GM18867 (cell line): ENCODE measurements at regions not wholly inside any gene's neighbourhood (a gene's known extent, or its start where the extent isn't known, plus 50 kb on each side); places are given as distances from the start of the nearest gene placed in this dataset.
"Not testable (repeated sequence)": the region's sequence is repeated elsewhere in the genome, so short reads cannot be mapped to it uniquely, and the experiment has no call there.

Source experiments
- ATAC-seq: cut with Tn5 transposase; IDR thresholded peaks from one replicate; pipeline ENCODE4 v1.9.1; 2021; ENCODE audit warnings: mild to moderate bottlenecking, moderate library complexity; ENCODE audit not compliant: unreplicated experiment

DNA sequence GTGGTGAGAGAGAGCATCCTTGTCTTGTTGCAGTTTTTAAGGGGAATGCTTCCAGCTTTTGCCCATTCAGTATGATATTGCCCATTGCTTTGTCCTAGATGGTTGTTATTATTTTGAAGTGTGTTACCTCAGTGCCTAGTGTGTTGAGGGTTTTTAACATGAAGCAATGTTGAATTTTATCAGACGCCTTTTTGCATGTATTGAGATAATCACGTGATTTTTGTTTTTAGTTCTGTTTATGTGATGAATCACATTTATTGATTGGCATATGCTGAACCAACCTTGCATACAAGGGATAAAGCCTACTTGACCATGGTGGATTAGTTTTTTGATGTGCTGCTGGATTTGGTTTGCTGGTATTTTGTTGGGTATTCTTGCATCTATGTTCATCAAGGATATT is 302.3 kb upstream of the G2E3 start:
- ATAC-seq, result no peak

DNA sequence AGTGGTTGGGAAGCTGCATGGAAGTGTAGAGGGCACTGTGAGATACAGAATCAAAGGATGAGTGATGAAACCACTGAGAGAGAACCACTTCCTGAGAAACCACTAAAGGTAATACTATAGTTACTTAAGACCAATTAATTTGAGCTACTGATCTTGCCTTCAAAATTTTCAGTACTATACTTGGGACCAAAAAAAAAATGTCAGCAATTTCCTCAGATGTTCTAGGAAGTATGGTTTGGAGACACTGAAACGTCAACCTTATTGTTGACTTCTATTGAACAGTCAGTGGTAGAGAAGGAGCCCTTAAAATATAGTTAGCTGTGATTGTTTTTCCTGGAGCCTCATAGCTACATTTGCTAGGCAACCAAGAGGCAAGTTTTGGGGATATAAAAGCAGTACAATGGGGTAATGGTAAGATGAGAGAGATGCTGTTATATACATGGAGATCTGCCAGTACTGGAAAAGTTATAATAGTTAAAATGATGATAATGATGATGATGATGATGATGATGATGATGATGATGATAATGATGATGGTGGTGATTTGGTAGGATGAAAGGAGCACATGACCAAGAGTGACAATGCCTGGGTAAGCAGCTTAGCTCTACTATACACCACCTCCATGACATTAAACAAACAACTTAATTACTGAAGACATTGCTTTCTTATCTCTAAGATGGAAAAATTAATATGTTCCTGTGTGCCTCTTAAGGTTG is 300.9 kb upstream of the G2E3 start:
- no peak for ATAC-seq

DNA sequence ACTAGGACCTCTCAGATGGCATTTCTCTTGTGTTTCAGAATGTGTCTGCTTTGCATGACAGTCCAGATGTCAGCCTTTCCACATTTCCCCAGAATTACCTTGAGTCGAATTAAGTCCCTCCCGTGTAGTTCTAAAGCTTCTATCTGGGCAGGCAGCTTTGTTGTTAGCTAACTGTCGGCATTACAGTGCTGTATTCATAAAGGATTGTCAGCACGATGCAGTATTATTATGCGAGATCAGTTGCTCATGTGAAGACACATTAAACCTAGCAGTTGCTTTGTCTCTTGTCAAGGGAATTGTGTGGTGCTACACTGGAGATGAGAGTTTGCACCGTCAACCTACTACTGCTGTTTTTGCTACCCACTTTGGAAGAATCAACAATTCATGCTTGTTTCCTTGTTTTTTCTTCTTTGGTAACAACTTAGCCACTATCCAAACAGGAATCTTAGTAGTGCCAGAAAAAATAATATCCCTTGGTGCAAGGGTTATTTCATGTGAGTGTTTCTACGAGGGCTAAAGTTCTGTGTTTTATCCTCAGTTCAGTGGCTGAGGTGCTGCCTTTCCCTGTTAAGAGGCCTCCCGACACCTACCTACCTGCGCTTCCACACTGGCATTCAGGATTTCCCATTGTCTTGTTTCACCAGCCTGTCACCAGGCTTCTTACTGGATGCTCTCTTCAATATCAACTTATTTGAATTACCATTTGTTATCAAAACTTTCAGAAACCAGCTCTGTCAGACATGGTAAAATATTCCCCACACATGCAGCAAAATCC is 297.9 kb upstream of the G2E3 start:
- ATAC-seq, result no peak

DNA sequence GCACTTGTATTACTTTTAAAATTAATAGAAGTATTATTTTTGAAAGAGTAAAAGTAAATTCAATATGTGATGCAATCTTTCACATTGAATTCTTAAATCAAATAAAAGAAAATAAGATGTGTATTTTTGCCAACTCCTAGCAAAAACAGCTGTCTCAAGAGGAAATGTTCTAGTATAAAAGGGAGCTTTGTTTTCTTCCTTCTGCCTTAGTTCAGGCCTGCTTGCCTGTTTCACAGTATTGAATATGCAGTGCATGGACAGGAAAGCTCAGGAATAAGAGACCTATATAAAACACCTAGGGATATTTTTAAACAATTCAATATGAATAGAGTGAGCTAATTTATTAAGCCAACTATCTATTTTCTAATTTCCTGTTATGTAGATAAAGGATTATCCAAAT is 294.8 kb upstream of the G2E3 start:
- ATAC-seq, result no peak

DNA sequence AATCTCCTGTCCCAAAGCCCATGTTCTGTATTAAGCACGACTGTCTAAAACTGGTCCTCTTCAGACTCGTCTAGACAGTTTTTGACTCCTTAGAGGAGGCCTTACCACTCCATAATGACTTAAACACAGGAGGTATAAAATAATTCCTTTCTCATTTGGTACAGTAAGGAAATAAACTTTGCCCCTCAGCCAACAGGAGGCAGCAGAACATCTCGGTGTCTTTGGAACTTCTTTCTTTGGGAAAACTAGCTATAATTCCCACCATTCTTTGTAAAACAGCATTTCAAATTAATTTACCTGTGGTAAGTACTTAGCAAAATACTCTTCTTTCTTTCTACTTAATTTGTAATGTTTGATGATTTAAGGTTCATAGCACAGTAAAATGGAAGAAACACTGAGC is 292.7 kb upstream of the G2E3 start:
- no peak for ATAC-seq

DNA sequence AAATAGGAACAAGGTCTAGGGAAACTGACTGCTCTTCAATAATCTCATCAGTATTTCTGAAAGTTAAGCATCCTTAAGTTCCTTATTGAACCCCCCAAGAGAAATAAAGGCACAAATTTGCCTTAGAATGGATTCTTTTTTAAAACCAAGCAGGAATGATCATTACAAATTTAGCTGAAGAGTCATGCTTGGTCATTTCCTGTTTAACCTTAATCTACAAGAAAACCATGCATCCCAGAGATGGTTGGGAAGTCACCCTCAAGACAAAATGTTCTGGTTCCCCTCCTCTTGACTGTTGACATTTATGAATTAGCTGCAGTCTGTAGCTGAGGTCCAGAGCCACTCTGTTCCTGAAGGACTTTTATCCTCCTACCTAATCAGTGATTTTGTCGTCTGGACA is 291.8 kb upstream of the G2E3 start:
- no peak for ATAC-seq

DNA sequence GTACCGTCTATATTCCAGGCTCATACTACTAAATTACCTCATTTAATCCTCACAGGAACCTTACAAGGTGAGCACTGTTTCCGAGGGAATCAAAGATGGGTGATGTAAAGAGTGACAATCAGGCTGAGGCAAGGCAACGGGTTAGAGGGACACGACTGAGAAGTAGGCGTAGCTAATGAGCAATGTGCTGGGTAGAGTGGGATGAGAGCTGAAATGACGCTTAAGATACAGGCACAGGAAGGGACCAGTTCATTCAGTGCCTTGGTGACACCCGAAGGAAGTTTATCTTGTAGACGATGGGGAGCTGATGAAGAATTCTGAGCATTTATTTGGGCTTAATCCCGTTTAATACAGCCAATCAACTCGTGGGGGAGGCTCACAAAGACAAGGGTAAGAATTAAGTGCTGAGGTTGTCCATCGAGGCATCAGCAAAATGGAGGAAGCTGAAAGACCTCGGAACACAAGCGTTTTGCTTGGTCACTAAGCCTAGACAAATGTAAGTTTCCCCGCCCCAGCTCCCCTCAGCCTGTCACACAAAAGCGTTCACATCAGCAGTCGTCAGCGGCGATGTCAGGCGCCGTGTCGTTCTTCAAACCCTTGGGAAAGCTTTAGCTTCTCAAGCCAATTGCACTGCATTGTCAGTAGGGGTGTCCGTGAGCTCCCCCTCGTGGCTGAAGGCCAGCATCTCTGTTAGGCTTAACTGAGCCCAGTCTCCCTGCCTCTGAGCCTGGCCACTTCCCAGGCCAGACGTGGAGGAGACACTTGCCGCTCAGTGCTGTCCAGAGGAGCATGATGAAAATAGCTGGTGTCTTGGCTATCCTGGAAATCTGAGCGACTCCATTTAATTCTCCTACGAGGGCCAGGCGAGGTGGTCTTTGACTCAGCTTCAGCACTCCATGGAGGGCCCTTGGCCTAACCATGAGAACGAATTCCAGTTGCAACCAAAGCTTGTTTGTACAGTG is 288.5 kb upstream of the G2E3 start:
- peak; percentile 99 for ATAC-seq

DNA sequence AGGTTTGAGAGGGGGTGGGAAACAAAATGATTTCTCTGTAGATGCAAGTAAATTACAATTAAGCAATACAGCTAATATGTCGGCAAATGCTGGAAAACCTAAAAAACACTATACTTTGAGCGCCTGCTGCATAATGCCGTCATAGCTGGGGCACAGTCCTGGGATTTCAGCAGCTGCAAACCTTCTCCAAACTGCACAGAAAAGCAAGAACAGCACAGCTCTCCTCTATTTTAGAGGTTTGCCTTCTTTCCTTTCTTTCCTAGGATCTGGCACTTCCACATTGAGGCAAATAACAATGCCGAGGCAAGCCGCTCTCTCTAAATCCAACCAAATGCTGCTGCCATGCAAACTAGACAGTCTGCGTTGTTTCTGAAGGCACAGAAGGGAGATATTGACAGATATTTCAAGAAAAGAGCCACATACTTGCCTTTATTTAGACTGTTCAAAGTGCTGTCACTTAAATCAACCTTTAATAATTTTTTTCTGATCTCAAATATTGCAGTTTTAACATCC is 287.1 kb upstream of the G2E3 start:
- no peak for ATAC-seq

DNA sequence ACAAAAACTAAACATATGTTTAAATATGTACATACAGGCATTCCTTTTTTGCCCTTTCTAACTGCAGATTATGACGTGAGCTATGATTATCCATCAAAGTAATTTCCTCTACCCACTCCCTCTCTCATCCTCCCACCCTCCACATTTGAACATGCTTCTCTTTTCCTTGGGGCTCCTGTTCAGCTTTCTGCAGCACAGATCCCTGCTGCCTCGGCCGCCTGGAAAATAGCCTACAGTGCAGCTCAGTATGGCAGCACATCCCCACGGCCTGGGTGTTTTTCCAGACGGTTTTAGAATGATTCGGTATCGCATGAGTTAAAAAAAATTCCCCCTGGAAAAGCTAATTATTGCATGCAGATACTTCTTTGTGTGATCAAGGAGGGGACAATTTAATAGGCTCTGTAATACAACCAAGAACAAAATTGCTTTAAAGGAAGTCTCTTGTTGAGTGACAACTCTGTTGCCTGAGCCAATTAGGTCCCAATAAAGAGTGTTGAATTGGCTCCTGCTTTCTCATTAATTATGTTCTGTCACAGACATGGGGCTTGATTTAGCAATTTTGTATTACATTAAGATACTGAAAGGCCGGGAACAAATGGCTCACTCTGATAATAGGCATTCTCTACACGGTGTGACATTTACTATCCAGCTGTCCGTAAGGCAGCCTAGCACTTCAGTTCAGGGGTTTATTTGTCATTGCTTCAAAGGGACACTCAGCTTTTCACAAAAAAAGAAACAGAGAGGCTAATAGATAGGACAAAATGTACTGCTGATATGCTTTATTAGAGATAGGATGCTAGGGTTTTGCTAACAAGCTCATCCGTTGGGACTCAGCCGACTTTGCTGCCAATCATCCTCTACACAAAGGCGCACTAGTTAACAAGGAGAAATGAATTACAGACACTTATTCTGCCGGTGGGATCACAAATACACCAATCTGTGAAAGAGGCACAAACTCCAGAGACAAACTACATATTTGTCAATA is 285.8 kb upstream of the G2E3 start:
- no peak for ATAC-seq

DNA sequence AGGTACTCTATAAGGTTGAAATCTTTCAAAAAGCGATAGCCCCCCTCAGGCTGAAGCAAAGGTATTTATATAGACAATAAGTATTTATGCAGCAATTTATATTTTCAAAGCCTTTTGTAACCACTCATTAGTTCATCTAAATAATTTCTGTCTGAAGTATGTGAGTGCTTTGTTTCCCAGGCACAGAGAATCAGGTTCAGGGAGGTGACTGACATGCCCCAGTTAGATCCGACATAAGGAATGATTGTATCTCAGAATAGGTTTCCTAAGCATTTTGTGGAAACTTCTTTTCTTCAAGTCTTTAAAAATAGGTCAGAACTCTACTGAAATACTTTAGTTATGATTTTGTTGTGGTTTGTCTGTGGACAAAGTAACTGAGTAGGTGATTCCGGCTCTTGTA is 283.4 kb upstream of the G2E3 start:
- ATAC-seq, result no peak

DNA sequence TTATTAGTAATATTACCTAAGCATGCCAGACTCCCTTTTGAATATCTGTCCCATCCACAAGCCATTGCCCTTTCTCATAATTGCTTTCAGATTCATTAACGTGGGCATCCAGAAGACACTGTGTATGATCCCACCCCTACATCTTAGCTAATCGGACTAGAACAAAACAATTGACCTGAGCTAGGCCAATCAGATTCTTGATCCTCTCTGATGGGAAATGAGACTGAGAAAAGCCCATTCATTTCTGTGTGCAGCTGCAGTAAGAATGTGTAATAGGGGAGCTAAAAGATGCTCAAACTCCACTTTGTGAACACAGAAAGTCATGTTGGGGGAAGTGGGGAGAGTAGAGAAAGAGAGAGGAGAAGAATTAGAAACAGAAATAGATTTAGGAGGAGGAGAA is 281.7 kb upstream of the G2E3 start:
- ATAC-seq, result no peak

DNA sequence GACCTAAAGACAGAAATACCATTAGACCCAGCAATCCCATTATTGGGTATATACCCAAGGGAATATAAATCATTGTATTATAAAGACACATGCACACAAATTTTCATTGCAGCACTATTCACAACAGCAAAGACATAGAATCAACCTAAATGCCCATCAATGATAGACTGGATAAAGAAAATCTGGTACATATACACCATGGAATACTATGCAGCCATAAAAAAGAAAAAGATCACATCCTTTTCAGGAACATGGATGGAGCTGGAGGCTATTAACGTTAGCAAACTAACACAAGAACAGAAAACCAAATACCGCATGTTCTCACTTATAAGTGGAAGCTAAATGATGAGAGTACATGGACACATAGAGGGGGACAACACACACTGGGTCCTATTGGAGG is 280.1 kb upstream of the G2E3 start:
- ATAC-seq, result not testable (repeated sequence)

DNA sequence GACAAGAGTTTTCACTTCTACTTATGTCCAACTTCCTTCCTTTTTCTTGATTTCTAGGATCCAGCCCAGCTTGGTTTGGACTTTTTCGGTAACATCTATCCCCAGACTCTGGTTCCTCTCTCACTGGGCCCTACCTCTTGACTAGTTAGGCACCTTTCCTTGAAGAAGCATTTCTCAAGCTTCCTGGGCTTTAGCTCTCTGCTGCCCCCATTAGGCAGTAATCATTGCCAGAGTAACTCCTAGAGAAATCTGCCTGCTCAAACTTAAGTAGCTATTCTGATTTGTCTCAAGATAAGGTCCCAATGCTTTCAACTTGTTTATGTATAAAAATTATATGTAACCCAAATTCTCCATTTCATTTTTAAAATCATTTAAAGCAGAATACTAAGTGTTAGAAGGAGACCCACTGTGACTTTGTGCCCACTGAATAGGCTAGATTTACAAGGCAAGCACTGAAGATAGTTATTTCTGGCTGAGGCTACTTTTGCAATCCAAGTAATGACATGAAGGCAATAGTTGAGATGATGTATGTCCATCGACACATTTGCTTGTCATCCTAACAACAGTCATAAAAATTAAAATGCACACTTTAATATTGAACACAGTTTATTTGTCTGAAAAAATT is 275.0 kb upstream of the G2E3 start:
- peak; percentile 72 for ATAC-seq

DNA sequence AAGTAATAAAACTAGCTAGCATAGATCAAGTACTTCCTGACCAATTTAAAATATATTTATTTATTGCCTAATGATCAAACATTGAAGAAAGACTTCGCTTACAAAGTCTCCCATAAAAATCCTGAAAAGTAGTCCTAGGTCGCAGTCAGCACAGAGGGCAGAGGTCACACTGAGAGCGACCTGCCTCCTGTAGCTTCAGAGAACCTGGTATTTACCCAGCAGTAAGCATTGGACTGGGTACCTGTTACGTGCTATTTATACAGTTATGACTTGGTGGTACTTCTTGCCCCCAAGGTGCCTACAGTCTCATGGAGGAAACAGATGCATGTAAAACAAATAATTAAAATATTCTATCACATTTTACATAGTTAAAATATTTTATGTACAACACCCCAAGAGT is 274.1 kb upstream of the G2E3 start:
- no peak for ATAC-seq

DNA sequence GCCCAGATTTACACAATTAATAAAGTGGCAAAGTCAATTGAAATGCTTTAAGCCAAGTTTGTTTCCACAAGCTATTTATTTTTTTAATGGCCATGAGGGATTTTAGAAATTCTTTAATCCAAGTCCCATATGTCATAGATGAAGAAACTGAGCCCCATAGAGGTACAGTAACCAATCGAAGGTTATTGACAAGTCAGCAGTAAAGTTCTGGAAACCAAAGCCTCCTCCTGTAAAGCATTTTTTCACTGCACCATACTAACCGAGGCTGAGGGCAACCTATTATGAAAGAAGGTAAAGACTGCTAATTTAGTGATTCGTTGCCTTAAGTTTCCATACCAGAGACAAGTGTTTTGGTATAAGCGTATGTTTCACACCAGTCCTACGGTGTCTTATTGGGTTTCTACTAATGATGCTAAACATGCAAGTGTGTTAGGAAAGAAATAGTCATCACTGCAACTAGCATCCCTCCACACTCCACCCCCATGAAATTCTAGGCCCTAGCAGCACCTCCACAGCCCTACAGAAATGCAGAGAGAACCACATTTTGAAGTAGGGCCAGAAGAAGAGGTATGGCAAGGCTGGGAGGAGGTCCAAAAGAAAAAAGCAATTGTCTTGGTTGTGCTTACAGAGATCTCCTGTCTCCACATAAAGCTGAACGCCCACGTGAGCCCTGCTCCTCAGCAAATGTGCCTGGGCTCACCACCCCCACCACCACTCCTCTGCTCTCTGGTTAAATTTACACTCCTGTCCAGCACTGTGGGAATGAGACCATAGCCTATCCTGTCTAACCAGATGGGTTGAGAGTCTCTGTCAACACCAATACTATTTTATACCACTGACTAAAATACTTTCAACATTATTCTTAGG is 271.1 kb upstream of the G2E3 start:
- ATAC-seq, result no peak

DNA sequence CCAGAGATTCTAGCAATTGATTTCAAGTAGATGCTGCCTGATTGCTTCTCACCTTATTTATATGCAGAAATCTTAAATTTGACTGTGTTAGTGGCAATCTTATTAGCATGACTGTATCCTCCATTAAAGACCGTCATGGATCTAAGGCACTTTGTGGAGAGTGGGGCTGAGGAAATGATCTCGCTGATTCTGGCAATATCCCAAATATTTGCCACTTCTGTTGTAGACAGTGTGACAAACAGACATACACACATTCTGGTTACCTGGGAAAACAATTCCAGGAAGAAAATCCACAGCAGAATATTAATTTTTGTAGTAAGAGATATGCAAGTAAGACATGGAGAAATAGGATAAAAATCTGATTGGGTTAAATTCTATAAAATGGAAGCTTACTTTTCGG is 269.0 kb upstream of the G2E3 start:
- no peak for ATAC-seq

DNA sequence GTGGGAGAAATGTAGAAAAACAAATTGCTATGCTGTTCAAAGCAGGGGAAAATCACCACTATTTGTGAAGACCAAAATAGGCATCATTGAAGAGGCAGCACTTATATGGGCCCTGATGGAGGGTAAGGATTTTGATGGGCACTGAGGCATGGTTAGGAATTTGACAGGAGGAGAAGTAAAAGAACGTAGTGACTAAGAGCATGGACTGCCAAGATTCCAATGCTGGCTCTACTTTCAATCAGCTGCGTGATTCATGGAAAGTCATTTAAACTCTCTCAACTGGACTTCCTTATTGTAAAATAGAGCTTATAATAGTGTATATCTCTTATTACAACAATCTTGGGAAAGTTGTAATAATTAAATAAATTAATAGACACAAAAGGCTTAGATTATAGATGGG is 267.7 kb upstream of the G2E3 start:
- ATAC-seq, result no peak

DNA sequence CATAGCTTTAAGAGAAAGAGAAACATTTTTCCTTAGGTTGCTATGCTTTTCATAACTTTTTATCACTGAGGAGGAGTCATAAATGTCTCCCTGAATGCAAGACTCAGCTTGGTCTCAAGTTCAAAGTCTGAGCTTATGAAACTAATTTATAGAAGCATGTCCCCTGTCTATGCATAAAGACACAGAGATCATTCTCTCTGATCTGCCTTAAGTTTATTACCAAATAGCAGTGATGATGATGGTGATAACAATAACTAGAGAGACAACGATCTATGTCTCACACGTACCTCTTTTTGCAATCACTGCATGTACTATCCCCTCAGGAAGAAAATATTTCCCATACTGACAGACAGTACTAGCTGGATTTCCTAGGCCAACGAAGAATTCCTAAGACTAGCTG is 266.4 kb upstream of the G2E3 start:
- ATAC-seq, result no peak

DNA sequence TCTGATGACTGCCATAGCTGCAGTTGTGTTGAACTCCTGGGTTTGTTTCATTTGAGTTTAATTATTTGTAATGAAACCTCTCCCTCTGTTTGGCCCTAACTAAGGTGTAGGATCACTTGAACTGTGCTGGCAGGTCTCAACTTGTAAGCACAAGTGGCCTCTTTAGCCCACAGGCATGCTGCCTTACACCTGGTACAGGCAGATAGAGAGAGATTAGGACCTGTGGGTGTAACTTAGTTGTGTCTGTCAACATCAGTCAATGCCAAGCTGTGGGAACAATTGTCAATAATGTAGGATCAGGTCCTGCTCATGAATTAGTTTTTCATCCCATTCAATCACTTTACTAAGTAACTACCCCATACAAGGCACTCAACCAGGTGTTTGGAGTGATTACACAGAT is 263.0 kb upstream of the G2E3 start:
- no peak for ATAC-seq
